K562 (cell line): ENCODE measurements at regions not wholly inside any gene's neighbourhood (a gene's known extent, or its start where the extent isn't known, plus 50 kb on each side); places are given as distances from the start of the nearest gene placed in this dataset.

Source experiments
- CCAR2 ChIP-seq: fragments of 200-400 bp; formaldehyde crosslinking; IDR thresholded peaks from 2 replicates; pipeline ENCODE4 v1.6.1; 2017; ENCODE audit warnings: mild to moderate bottlenecking, low read depth, low read length
- ETV1 ChIP-seq: fragments of 450-650 bp; conservative IDR thresholded peaks from 2 replicates; pipeline ENCODE4 v1.6.1; 2016; ENCODE audit warnings: missing genetic modification characterization, control low read depth, low read depth, missing compliant biosample characterization
- GABPB2 ChIP-seq: fragments of 250-450 bp; sonication (Bioruptor Pico); conservative IDR thresholded peaks from 2 replicates; pipeline ENCODE4 v1.5.1; 2021; ENCODE audit warnings: mild to moderate bottlenecking
- HCFC1 ChIP-seq: IDR thresholded peaks from 2 replicates; pipeline ENCODE4 v1.6.1; 2012; ENCODE audit warnings: low read depth, low read length, improper control_type of control experiment
- HDAC6 ChIP-seq: IDR thresholded peaks from 2 replicates; pipeline ENCODE4 v1.6.1; 2012; ENCODE audit warnings: low read depth, mild to moderate bottlenecking, control low read depth, inconsistent platforms, low read length, moderate library complexity
- HDAC8 ChIP-seq: fragments of 450-650 bp; IDR thresholded peaks from 2 replicates; pipeline ENCODE4 v1.6.1; 2016; ENCODE audit warnings: mild to moderate bottlenecking, missing genetic modification characterization, moderate library complexity, missing compliant biosample characterization
- HIVEP1 ChIP-seq: fragments of 250-450 bp; sonication (Bioruptor Pico); IDR thresholded peaks from 2 replicates; pipeline ENCODE4 v1.4.0; 2020; ENCODE audit warnings: mild to moderate bottlenecking
- MYBL2 ChIP-seq, 2 experiments: fragments of 450-650 bp in 1 of 2; sonication (generic) in 1 of 2; formaldehyde crosslinking in 1 of 2; IDR thresholded peaks; 2 replicates each; pipeline versions ENCODE4 v1.6.1 to v1.8.1; 2017 to 2022; ENCODE audit warnings: borderline replicate concordance in 1 of 2, inconsistent platforms in 1 of 2, low read depth in 1 of 2, mild to moderate bottlenecking in 1 of 2, missing genetic modification reagents in 1 of 2, moderate library complexity in 1 of 2
- NFRKB ChIP-seq: fragments of 450-650 bp; IDR thresholded peaks from 2 replicates; pipeline ENCODE4 v1.6.1; 2016; ENCODE audit warnings: low read depth
- NR2C1 ChIP-seq, 2 experiments: fragments of 450-650 bp; IDR thresholded peaks; 2 replicates each; pipeline ENCODE4 v1.6.1; 2017; ENCODE audit warnings: mild to moderate bottlenecking in 2 of 2, antibody characterized with exemption in 1 of 2, inconsistent platforms in 1 of 2, missing compliant biosample characterization in 1 of 2, missing genetic modification characterization in 1 of 2
- NR3C1 ChIP-seq: sonication (generic); formaldehyde crosslinking; IDR thresholded peaks from 2 replicates; pipeline ENCODE4 v1.8.1; 2022; ENCODE audit warnings: missing genetic modification reagents
- NR4A1 ChIP-seq, 2 experiments: fragments of 250-450 bp in 1 of 2; fragments of 450-650 bp in 1 of 2; sonication (Bioruptor Pico) in 1 of 2; IDR thresholded peaks; 2 replicates each; pipeline versions ENCODE4 v1.4.0 to v1.6.1; 2016 to 2020; ENCODE audit warnings: mild to moderate bottlenecking in 2 of 2, missing compliant biosample characterization in 1 of 2, missing genetic modification characterization in 1 of 2, moderate library complexity in 1 of 2
- PML ChIP-seq: IDR thresholded peaks from 2 replicates; pipeline ENCODE4 v1.6.1; 2012; ENCODE audit warnings: low read length, inconsistent platforms
- RCOR1 ChIP-seq, 2 experiments: IDR thresholded peaks; 2 replicates each; pipeline ENCODE4 v1.6.1; 2012; ENCODE audit warnings: low read depth in 2 of 2, low read length in 2 of 2, borderline replicate concordance in 1 of 2, improper control_type of control experiment in 1 of 2
- SMARCE1 ChIP-seq: fragments of 450-650 bp; IDR thresholded peaks from 2 replicates; pipeline ENCODE4 v1.7.1; 2016; ENCODE audit warnings: mild to moderate bottlenecking
- WHSC1 ChIP-seq: IDR thresholded peaks from one replicate; pipeline ENCODE4 v1.6.1; 2012; ENCODE audit warnings: low read length, control low read depth, inconsistent platforms
- ZFX ChIP-seq: sonication (generic); formaldehyde crosslinking; IDR thresholded peaks from 2 replicates; pipeline ENCODE4 v1.8.0; 2022; ENCODE audit warnings: mild to moderate bottlenecking, missing genetic modification reagents, moderate library complexity
- ZNF12 ChIP-seq: sonication (generic); formaldehyde crosslinking; IDR thresholded peaks from 2 replicates; pipeline ENCODE4 v1.4.0; 2020; ENCODE audit warnings: mild to moderate bottlenecking, missing genetic modification reagents
- ZNF311 ChIP-seq: fragments of 250-450 bp; sonication (Bioruptor Pico); IDR thresholded peaks from 2 replicates; pipeline ENCODE4 v1.4.0; 2020; ENCODE audit warnings: mild to moderate bottlenecking, moderate library complexity
- TF ChIP-seq, protein P1 (sequence below): fragments of 250-450 bp; sonication (Bioruptor Pico); IDR thresholded peaks from 2 replicates; pipeline ENCODE4 v1.9.0; 2021; ENCODE audit warnings: mild to moderate bottlenecking
- TF ChIP-seq, protein P2 (sequence below): fragments of 250-450 bp; sonication (Bioruptor Pico); IDR thresholded peaks from 2 replicates; pipeline ENCODE4 v1.5.0; 2022; ENCODE audit warnings: mild to moderate bottlenecking
- TF ChIP-seq, protein P3 (sequence below): fragments of 250-450 bp; sonication (Bioruptor Pico); IDR thresholded peaks from 2 replicates; pipeline ENCODE4 v1.4.0; 2020; ENCODE audit warnings: mild to moderate bottlenecking
- TF ChIP-seq, protein P4 (sequence below), 2 experiments: fragments of 450-650 bp in 1 of 2; sonication (generic) in 1 of 2; formaldehyde crosslinking; conservative IDR thresholded peaks; 2 replicates each; pipeline versions ENCODE4 v1.4.0 to v1.8.1; 2020 to 2022; ENCODE audit warnings: mild to moderate bottlenecking in 1 of 2, missing genetic modification reagents in 1 of 2
- TF ChIP-seq, protein P5 (sequence below): sonication (generic); formaldehyde crosslinking; IDR thresholded peaks from 2 replicates; pipeline ENCODE4 v1.8.1; 2023; ENCODE audit warnings: mild to moderate bottlenecking, missing genetic modification reagents

DNA sequence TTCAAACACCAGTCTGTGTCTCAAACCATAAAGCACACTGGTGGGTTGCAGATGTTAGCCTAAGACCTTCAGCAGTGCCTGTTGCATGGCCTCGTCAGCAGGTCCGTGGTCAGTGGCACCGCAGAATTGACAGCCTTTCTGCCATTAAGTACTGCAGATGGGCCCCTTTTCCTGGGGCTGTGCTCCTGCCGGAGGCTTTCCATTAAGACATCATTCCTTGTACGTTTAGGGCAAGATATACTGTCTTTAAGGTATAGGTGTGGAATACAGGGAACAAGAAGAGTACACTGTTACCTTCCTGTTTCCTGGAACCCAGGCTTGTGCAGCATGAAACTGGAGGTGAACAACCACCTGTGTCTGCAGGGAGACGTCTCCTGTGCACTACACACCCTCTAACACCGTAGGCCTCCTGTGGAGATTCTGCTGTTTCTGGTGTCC is 67.9 kb upstream of the WDR1 start (continued):
- TF ChIP-seq MYBL2 (IDR thresholded peaks at IDR 0.05; ENCODE audit: low read depth) (no peak), MYBL2 (CRISPR knock-in tag; IDR thresholded peaks at IDR 0.05; ENCODE audit: borderline replicate concordance) (no peak), GABPB2 (CRISPR knock-in tag) (no peak), ZNF12 (CRISPR knock-in tag) (no peak), HDAC6 (no peak), SMARCE1 (no peak), NR2C1 (IDR thresholded peaks at IDR 0.05) (no peak), NR2C1 (tag; IDR thresholded peaks at IDR 0.05) (no peak; the same call in 1 of the 2 replicates), HDAC8 (no peak), HIVEP1 (CRISPR knock-in tag) (0 out of 2 replicates have a peak, but pooled peaks have one; percentile 48), ETV1 (tag) (no peak), RCOR1 (IDR thresholded peaks at IDR 0.05; ENCODE audit: borderline replicate concordance in 1 of 2, low read depth in 2 of 2, low read length in 2 of 2) (no peak), WHSC1 (peak; percentile 30), PML (no peak), NR4A1 (CRISPR knock-in tag; IDR thresholded peaks at IDR 0.05) (no peak), NR4A1 (tag; IDR thresholded peaks at IDR 0.05) (peak; percentile 22; the same call in 1 of the 2 replicates), HCFC1 (no peak), NFRKB (peak; percentile 63; the same call in 1 of the 2 replicates), CCAR2 (no peak), ZNF311 (0 out of 2 replicates have a peak, but pooled peaks have one; percentile 55), NR3C1 (no peak), ZFX (CRISPR knock-in tag) (peak; percentile 44; the same call in 1 of the 2 replicates)
- TF ChIP-seq, protein P1, sequence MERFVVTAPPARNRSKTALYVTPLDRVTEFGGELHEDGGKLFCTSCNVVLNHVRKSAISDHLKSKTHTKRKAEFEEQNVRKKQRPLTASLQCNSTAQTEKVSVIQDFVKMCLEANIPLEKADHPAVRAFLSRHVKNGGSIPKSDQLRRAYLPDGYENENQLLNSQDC (CRISPR knock-in tag): no peak
- TF ChIP-seq, protein P2, sequence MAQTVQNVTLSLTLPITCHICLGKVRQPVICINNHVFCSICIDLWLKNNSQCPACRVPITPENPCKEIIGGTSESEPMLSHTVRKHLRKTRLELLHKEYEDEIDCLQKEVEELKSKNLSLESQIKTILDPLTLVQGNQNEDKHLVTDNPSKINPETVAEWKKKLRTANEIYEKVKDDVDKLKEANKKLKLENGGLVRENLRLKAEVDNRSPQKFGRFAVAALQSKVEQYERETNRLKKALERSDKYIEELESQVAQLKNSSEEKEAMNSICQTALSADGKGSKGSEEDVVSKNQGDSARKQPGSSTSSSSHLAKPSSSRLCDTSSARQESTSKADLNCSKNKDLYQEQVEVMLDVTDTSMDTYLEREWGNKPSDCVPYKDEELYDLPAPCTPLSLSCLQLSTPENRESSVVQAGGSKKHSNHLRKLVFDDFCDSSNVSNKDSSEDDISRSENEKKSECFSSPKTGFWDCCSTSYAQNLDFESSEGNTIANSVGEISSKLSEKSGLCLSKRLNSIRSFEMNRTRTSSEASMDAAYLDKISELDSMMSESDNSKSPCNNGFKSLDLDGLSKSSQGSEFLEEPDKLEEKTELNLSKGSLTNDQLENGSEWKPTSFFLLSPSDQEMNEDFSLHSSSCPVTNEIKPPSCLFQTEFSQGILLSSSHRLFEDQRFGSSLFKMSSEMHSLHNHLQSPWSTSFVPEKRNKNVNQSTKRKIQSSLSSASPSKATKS: no peak
- TF ChIP-seq, protein P3, sequence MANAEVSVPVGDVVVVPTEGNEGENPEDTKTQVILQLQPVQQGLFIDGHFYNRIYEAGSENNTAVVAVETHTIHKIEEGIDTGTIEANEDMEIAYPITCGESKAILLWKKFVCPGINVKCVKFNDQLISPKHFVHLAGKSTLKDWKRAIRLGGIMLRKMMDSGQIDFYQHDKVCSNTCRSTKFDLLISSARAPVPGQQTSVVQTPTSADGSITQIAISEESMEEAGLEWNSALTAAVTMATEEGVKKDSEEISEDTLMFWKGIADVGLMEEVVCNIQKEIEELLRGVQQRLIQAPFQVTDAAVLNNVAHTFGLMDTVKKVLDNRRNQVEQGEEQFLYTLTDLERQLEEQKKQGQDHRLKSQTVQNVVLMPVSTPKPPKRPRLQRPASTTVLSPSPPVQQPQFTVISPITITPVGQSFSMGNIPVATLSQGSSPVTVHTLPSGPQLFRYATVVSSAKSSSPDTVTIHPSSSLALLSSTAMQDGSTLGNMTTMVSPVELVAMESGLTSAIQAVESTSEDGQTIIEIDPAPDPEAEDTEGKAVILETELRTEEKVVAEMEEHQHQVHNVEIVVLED (CRISPR knock-in tag): peak; percentile 23; the same call in 1 of the 2 replicates
- TF ChIP-seq, protein P4, sequence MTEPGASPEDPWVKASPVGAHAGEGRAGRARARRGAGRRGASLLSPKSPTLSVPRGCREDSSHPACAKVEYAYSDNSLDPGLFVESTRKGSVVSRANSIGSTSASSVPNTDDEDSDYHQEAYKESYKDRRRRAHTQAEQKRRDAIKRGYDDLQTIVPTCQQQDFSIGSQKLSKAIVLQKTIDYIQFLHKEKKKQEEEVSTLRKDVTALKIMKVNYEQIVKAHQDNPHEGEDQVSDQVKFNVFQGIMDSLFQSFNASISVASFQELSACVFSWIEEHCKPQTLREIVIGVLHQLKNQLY (CRISPR knock-in tag; conservative IDR thresholded peaks at IDR 0.05): no peak
- TF ChIP-seq, protein P5, sequence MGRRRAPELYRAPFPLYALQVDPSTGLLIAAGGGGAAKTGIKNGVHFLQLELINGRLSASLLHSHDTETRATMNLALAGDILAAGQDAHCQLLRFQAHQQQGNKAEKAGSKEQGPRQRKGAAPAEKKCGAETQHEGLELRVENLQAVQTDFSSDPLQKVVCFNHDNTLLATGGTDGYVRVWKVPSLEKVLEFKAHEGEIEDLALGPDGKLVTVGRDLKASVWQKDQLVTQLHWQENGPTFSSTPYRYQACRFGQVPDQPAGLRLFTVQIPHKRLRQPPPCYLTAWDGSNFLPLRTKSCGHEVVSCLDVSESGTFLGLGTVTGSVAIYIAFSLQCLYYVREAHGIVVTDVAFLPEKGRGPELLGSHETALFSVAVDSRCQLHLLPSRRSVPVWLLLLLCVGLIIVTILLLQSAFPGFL: no peak
